Loucy (cell line): ENCODE measurements at regions not wholly inside any gene's neighbourhood (a gene's known extent, or its start where the extent isn't known, plus 50 kb on each side); places are given as distances from the start of the nearest gene placed in this dataset.

Experiments
- H2AFZ ChIP-seq: fragments of 200-600 bp; sonication (generic); 2 replicates; pipeline ENCODE4 v1.6.0; 2016; ENCODE audit warnings: antibody characterized with exemption, mild to moderate bottlenecking, low read length, moderate library complexity
- H3F3A ChIP-seq: fragments of 200-600 bp; 2 replicates; pipeline ENCODE4 v1.6.0; 2016; ENCODE audit warnings: antibody characterized with exemption, low read depth, mild to moderate bottlenecking
- H3K27me3 ChIP-seq: fragments of 200-600 bp; sonication (generic); 2 replicates; pipeline ENCODE4 v1.6.1; 2014; ENCODE audit warnings: low read length, mild to moderate bottlenecking; ENCODE audit not compliant: insufficient read depth, poor library complexity, severe bottlenecking
- H3K36me3 ChIP-seq: fragments of 200-600 bp; sonication (generic); 2 replicates; pipeline ENCODE4 v1.6.1; 2016; ENCODE audit warnings: low read length; ENCODE audit not compliant: insufficient read depth
- H3K4me1 ChIP-seq: fragments of 200-600 bp; sonication (generic); 2 replicates; pipeline ENCODE4 v1.5.1; 2014; ENCODE audit warnings: low read length, mild to moderate bottlenecking; ENCODE audit not compliant: insufficient read depth, poor library complexity, severe bottlenecking
- H3K4me2 ChIP-seq: fragments of 200-600 bp; sonication (generic); 2 replicates; pipeline ENCODE4 v1.6.0; 2014; ENCODE audit warnings: antibody characterized with exemption, low read length, low read depth, mild to moderate bottlenecking; ENCODE audit not compliant: poor library complexity, severe bottlenecking
- H3K4me3 ChIP-seq: fragments of 200-600 bp; sonication (generic); 2 replicates; pipeline ENCODE4 v1.5.1; 2014; ENCODE audit warnings: low read length, mild to moderate bottlenecking, mixed read lengths; ENCODE audit not compliant: poor library complexity, severe bottlenecking
- H3K79me2 ChIP-seq: fragments of 200-600 bp; sonication (generic); 2 replicates; pipeline ENCODE4 v1.6.1; 2014; ENCODE audit warnings: low read length; ENCODE audit not compliant: insufficient read depth
- H3K9ac ChIP-seq: fragments of 200-600 bp; sonication (generic); 2 replicates; pipeline ENCODE4 v1.6.0; 2014; ENCODE audit warnings: mild to moderate bottlenecking, low read depth, low read length, moderate library complexity; ENCODE audit not compliant: poor library complexity, severe bottlenecking
- H3K9me2 ChIP-seq: fragments of 200-600 bp; sonication (generic); replicated peaks from 2 replicates; pipeline ENCODE4 v1.6.1; 2016; ENCODE audit warnings: low read depth, low read length, mixed read lengths
- H3K9me3 ChIP-seq: fragments of 200-600 bp; sonication (generic); 2 replicates; pipeline ENCODE4 v1.6.1; 2014; ENCODE audit warnings: mild to moderate bottlenecking, antibody characterized with exemption, low read length, low read depth; ENCODE audit not compliant: insufficient read depth
- H4K20me1 ChIP-seq: fragments of 200-600 bp; sonication (generic); 2 replicates; pipeline ENCODE4 v1.6.0; 2014; ENCODE audit warnings: antibody characterized with exemption, low read length, mild to moderate bottlenecking; ENCODE audit not compliant: insufficient read depth, poor library complexity, severe bottlenecking
- CTCF ChIP-seq: fragments of 200-600 bp; sonication (generic); conservative IDR thresholded peaks from 2 replicates; pipeline ENCODE4 v1.5.1; 2014; ENCODE audit warnings: mild to moderate bottlenecking, antibody characterized with exemption, low read length
- EZH2phosphoT487 ChIP-seq: fragments of 200-600 bp; IDR thresholded peaks from 2 replicates; pipeline ENCODE4 v1.6.1; 2018; ENCODE audit warnings: antibody characterized with exemption, mild to moderate bottlenecking, moderate library complexity, borderline replicate concordance

- H3K4me3 ChIP-seq, result no peak overlapping the region
- TF ChIP-seq EZH2phosphoT487, result no peak
- no peak for TF ChIP-seq CTCF
- H3K36me3 ChIP-seq, result no peaks in the 10 kb centered on the region
- no peak overlapping the region for H2AFZ ChIP-seq
- no peaks in the 10 kb centered on the region for H4K20me1 ChIP-seq
- H3K9me3 ChIP-seq, result no peaks in the 10 kb centered on the region
- H3K4me2 ChIP-seq, result no peak overlapping the region
- H3K4me1 ChIP-seq, result no peaks in the 10 kb centered on the region
- no peak overlapping the region for H3K9ac ChIP-seq
- H3K9me2 ChIP-seq, result no peaks in the 10 kb centered on the region
- H3K27me3 ChIP-seq, result no peaks in the 10 kb centered on the region
- H3F3A ChIP-seq, result no peaks in the 10 kb centered on the region
- no peaks in the 10 kb centered on the region for H3K79me2 ChIP-seq
Measured at GRCh38 chr11:95688501-95689222, 100.9 kb downstream of the FAM76B start.

GRCh38 chr11:95688015-95688414 is 101.6 kb downstream of the FAM76B start:
- no peak overlapping the region for H3K9ac ChIP-seq
- no peaks in the 10 kb centered on the region for H4K20me1 ChIP-seq
- H3K9me2 ChIP-seq, result no peaks in the 10 kb centered on the region
- TF ChIP-seq EZH2phosphoT487, result no peak
- no peak for TF ChIP-seq CTCF
- H3K4me3 ChIP-seq, result no peak overlapping the region
- H2AFZ ChIP-seq, result no peak overlapping the region
- H3F3A ChIP-seq, result no peaks in the 10 kb centered on the region
- H3K27me3 ChIP-seq, result no peaks in the 10 kb centered on the region
- no peak overlapping the region for H3K4me2 ChIP-seq
- H3K36me3 ChIP-seq, result no peaks in the 10 kb centered on the region
- H3K79me2 ChIP-seq, result no peaks in the 10 kb centered on the region
- no peaks in the 10 kb centered on the region for H3K9me3 ChIP-seq
- H3K4me1 ChIP-seq, result no peaks in the 10 kb centered on the region

GRCh38 chr11:95686265-95686664 is 103.3 kb downstream of the FAM76B start:
- Histone ChIP-seq H4K20me1 (no peaks in the 10 kb centered on the region), H2AFZ (no peak overlapping the region), H3K79me2 (no peaks in the 10 kb centered on the region), H3K4me1 (no peaks in the 10 kb centered on the region), H3K9me2 (no peaks in the 10 kb centered on the region), H3K9ac (no peak overlapping the region), H3F3A (no peaks in the 10 kb centered on the region), H3K36me3 (no peaks in the 10 kb centered on the region), H3K4me3 (no peak overlapping the region), H3K4me2 (no peak overlapping the region), H3K27me3 (no peaks in the 10 kb centered on the region), H3K9me3 (no peaks in the 10 kb centered on the region)
- no peak for TF ChIP-seq CTCF
- no peak for TF ChIP-seq EZH2phosphoT487
